HCT116 (cell line): ENCODE measurements at regions not wholly inside any gene's neighbourhood (a gene's known extent, or its start where the extent isn't known, plus 50 kb on each side); places are given as distances from the start of the nearest gene placed in this dataset.

ENCODE experiments used
- ATAC-seq: fragments of 200-7000 bp; cut with Tn5 transposase; 2 replicates; pipeline ENCODE4 v1.9.1; 2020; ENCODE audit warnings: mild to moderate bottlenecking, moderate library complexity
- BruUV-seq: library from RNA; stranded (reverse); fragments of 400-500 nt; replicated peaks from 2 replicates; lab custom pipeline; 2021; lab: Mats Ljungman, UMichigan
- CTCF ChIA-PET: fragments of 300-600 bp; sonication (Branson Sonifier 250); formaldehyde crosslinking; loops from one replicate; lab custom pipeline; 2021; ENCODE audit warnings: antibody characterized with exemption; lab: Charles Lee
- POLR2A ChIA-PET: fragments of 300-600, 350-600 bp; sonication (Branson Sonifier 250); formaldehyde crosslinking; loops from one replicate; lab custom pipeline; 2021; ENCODE audit warnings: antibody characterized with exemption; lab: Charles Lee
- RAD21 ChIA-PET, 2 experiments: fragments of 300-600 bp; sonication (Branson Sonifier 250); formaldehyde crosslinking; loops; one replicate each; lab custom pipeline; 2023; ENCODE audit warnings: low total read pairs in 2 of 2; ENCODE audit not compliant: uncharacterized antibody in 2 of 2, unreplicated experiment in 2 of 2, low non-redundant PET in 1 of 2; lab: Charles Lee
- DNase-seq: peaks from one replicate; pipeline ENCODE4 v3.0.0-alpha.2; 2010; ENCODE audit warnings: low read depth, low spot score
- H2AFZ ChIP-seq: fragments of 200-600 bp; shearing (Covaris generic), sonication (generic); 2 replicates; pipeline ENCODE4 v1.6.1; 2017; ENCODE audit warnings: low read depth, mixed run types, mixed read lengths, antibody characterized with exemption, low read length; ENCODE audit not compliant: poor library complexity, severe bottlenecking
- H3K27ac ChIP-seq: 2 replicates; pipeline ENCODE4 v1.5.1; 2012; ENCODE audit warnings: low read depth, low read length
- H3K27me3 ChIP-seq: fragments of 200-600 bp; sonication (generic); 2 replicates; pipeline ENCODE4 v1.6.1; 2016; ENCODE audit warnings: mixed run types, low read length, mixed read lengths; ENCODE audit not compliant: insufficient read depth
- H3K36me3 ChIP-seq, 2 experiments: fragments of 200-500 bp in 1 of 2; fragments of 200-600 bp in 1 of 2; sonication (Bioruptor generic) in 1 of 2; sonication (generic) in 1 of 2; 2 replicates each; pipeline versions ENCODE4 v1.5.1 to v1.6.1; 2014 to 2016; ENCODE audit warnings: low read length in 2 of 2, inconsistent platforms in 1 of 2, mixed read lengths in 1 of 2, mixed run types in 1 of 2; ENCODE audit not compliant: insufficient read depth in 2 of 2, control insufficient read depth in 1 of 2
- H3K4me1 ChIP-seq, 2 experiments: fragments of 200-600 bp in 1 of 2; sonication (generic) in 1 of 2; 2 replicates each; pipeline versions ENCODE4 v1.5.1 to v1.6.1; 2012 to 2017; ENCODE audit warnings: low read length in 2 of 2, inconsistent platforms in 1 of 2, mild to moderate bottlenecking in 1 of 2, mixed read lengths in 1 of 2, mixed run types in 1 of 2, moderate library complexity in 1 of 2; ENCODE audit not compliant: insufficient read depth in 2 of 2, control insufficient read depth in 1 of 2
- H3K4me2 ChIP-seq: fragments of 200-600 bp; sonication (generic); 2 replicates; pipeline ENCODE4 v1.6.1; 2017; ENCODE audit warnings: mixed run types, low read length, mixed read lengths
- H3K4me3 ChIP-seq, 2 experiments: fragments of 200-600 bp in 1 of 2; sonication (generic) in 1 of 2; replicated peaks in 1 of 2; 2 replicates each; pipeline ENCODE4 v1.5.1; 2011 to 2016; ENCODE audit warnings: low read length in 2 of 2, control low read depth in 1 of 2, low read depth in 1 of 2, mild to moderate bottlenecking in 1 of 2, mixed read lengths in 1 of 2, mixed run types in 1 of 2
- H3K79me2 ChIP-seq: fragments of 200-600 bp; sonication (generic); 2 replicates; pipeline ENCODE4 v1.6.1; 2017; ENCODE audit warnings: mild to moderate bottlenecking, mixed run types, low read length, moderate library complexity, mixed read lengths; ENCODE audit not compliant: insufficient read depth
- H3K9ac ChIP-seq: fragments of 200-600 bp; sonication (generic); 2 replicates; pipeline ENCODE4 v1.6.1; 2016; ENCODE audit warnings: low read length, mixed read lengths
- H3K9me2 ChIP-seq: fragments of 200-600 bp; sonication (generic), shearing (Covaris generic); 2 replicates; pipeline ENCODE4 v1.6.1; 2017; ENCODE audit warnings: mixed run types, mild to moderate bottlenecking, moderate library complexity; ENCODE audit not compliant: insufficient read depth
- H3K9me3 ChIP-seq, 2 experiments: fragments of 200-500 bp in 1 of 2; fragments of 200-600 bp in 1 of 2; sonication (Bioruptor generic) in 1 of 2; sonication (generic) in 1 of 2; 2 replicates each; pipeline ENCODE4 v1.6.1; 2014 to 2017; ENCODE audit warnings: low read length in 2 of 2, mixed read lengths in 2 of 2, inconsistent platforms in 1 of 2, low read depth in 1 of 2, mild to moderate bottlenecking in 1 of 2, mixed run types in 1 of 2, moderate library complexity in 1 of 2; ENCODE audit not compliant: control insufficient read depth in 1 of 2, insufficient read depth in 1 of 2
- H4K20me1 ChIP-seq: fragments of 200-600 bp; sonication (generic), shearing (Covaris generic); 2 replicates; pipeline ENCODE4 v1.6.1; 2017; ENCODE audit warnings: mixed run types, mild to moderate bottlenecking, moderate library complexity; ENCODE audit not compliant: insufficient read depth
- CBX3 ChIP-seq: IDR thresholded peaks from 2 replicates; pipeline ENCODE4 v1.6.1; 2012; ENCODE audit warnings: low read depth
- CEBPB ChIP-seq: IDR thresholded peaks from 2 replicates; pipeline ENCODE4 v1.6.1; 2012; ENCODE audit warnings: low read depth
- EGR1 ChIP-seq: IDR thresholded peaks from 2 replicates; pipeline ENCODE4 v1.6.1; 2012; ENCODE audit warnings: low read depth
- ELF1 ChIP-seq: IDR thresholded peaks from 2 replicates; pipeline ENCODE4 v1.6.1; 2012; ENCODE audit warnings: low read depth, borderline replicate concordance
- EZH2phosphoT487 ChIP-seq: fragments of 200-600 bp; IDR thresholded peaks from 2 replicates; pipeline ENCODE4 v1.6.1; 2018; ENCODE audit warnings: antibody characterized with exemption, borderline replicate concordance
- FOSL1 ChIP-seq: IDR thresholded peaks from 2 replicates; pipeline ENCODE4 v1.6.1; 2012; ENCODE audit warnings: low read depth
- POLR2A ChIP-seq: IDR thresholded peaks from 2 replicates; pipeline ENCODE4 v1.7.0; 2011; ENCODE audit warnings: borderline replicate concordance; ENCODE audit not compliant: insufficient read depth, insufficient read length; ENCODE audit errors: extremely low read depth
- RAD21 ChIP-seq: IDR thresholded peaks from 2 replicates; pipeline ENCODE4 v1.6.1; 2012; ENCODE audit warnings: low read depth, mild to moderate bottlenecking
- SP1 ChIP-seq: IDR thresholded peaks from 2 replicates; pipeline ENCODE4 v1.6.1; 2012; ENCODE audit warnings: low read depth
- SRF ChIP-seq: IDR thresholded peaks from 2 replicates; pipeline ENCODE4 v1.6.1; 2012; ENCODE audit warnings: low read depth
- YY1 ChIP-seq: IDR thresholded peaks from 2 replicates; pipeline ENCODE4 v1.6.1; 2011; ENCODE audit warnings: low read length, low read depth, moderate library complexity, mild to moderate bottlenecking; ENCODE audit not compliant: insufficient replicate concordance; ENCODE audit errors: extremely low read depth
- ZFX ChIP-seq: fragments of 450-650 bp; IDR thresholded peaks from 2 replicates; pipeline ENCODE4 v1.6.1; 2017
- intact Hi-C: fragments of 100-400 bp; cut with micrococcal nuclease; formaldehyde crosslinking; loops from 2 replicates; pipeline ENCODE4 v1.10.0; 2022
- TF ChIP-seq, protein P1 (sequence below): IDR thresholded peaks from 2 replicates; pipeline ENCODE4 v1.6.1; 2012; ENCODE audit warnings: low read depth
- TF ChIP-seq, protein P2 (sequence below): IDR thresholded peaks from 2 replicates; pipeline ENCODE4 v1.6.1; 2012
- TF ChIP-seq, protein P3 (sequence below): IDR thresholded peaks from 2 replicates; pipeline ENCODE4 v1.6.1; 2012

DNA sequence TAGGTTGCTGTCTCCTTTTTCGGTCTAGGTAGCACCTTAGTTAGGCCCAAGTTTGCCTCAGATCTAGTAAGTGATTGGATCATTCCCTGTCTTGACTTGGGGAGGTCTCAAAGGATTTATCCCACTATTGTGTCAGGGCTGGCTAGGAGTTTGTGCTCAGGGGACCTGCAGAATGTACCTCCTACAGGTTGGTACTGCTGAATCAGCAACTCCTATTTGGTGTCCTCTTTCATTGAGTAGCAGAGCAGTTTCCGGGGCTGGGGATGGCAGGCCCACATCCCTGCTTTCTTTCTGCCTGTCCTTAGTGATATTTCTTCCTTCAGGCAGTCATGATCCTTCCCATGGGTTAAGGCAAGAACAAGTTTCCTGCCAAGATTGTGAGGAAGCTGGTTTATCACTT is 192.9 kb upstream of the CCNH start:
- ATAC-seq (no peak), DNase-seq (no peak)
- no peaks in the 10 kb centered on the region for H3K36me3 ChIP-seq
- H3K4me2 ChIP-seq: no peak overlapping the region
- no peaks in the 10 kb centered on the region for H3K9me3 ChIP-seq
- TF ChIP-seq FOSL1 (no peak), CBX3 (no peak), YY1 (no peak)
- no peaks in the 10 kb centered on the region for H3K4me1 ChIP-seq
- BruUV-seq: no TSS peak
- no peak overlapping the region for H2AFZ ChIP-seq
- ChIA-PET RAD21 (no interaction called here), CTCF (no interaction called here), POLR2A (no interaction called here)
- H4K20me1 ChIP-seq: no peaks in the 10 kb centered on the region
- H3K27ac ChIP-seq: no peak overlapping the region
- H3K9me2 ChIP-seq: no peaks in the 10 kb centered on the region
- intact Hi-C loops: no loop called here
- H3K79me2 ChIP-seq: no peaks in the 10 kb centered on the region
- no peak overlapping the region for H3K4me3 ChIP-seq
- no peak overlapping the region for H3K9ac ChIP-seq
- no peaks in the 10 kb centered on the region for H3K27me3 ChIP-seq

DNA sequence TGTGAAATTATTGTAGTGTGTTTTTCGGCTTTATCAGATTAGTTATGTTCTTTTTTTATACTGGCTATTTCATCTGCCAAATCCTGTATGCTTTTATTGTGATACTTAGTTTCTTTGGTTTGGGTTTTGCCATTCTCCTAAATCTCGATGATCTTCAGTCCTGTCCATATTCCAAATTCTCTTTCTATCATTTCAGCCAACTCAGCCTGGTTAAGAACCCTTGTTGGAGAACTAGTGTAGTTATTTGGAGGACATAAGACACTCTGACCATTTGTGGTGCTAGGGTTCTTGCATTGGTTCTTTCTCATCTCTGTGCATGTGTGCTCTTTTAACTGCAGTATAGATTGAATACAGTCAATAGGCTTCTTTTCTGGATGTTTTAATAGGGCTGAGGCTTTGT is 187.0 kb upstream of the CCNH start:
- Histone ChIP-seq H3K4me3 (no peak overlapping the region), H3K27ac (no peak overlapping the region), H3K4me1 (no peaks in the 10 kb centered on the region), H3K9me2 (no peaks in the 10 kb centered on the region), H3K9me3 (no peaks in the 10 kb centered on the region), H3K4me2 (no peak overlapping the region), H3K79me2 (no peaks in the 10 kb centered on the region), H3K36me3 (no peaks in the 10 kb centered on the region), H3K27me3 (no peaks in the 10 kb centered on the region), H4K20me1 (no peaks in the 10 kb centered on the region), H2AFZ (no peak overlapping the region), H3K9ac (no peak overlapping the region)
- ATAC-seq (no peak), DNase-seq (no peak)
- CTCF ChIA-PET: no interaction called here
- POLR2A ChIA-PET: no interaction called here
- no TSS peak for BruUV-seq
- TF ChIP-seq POLR2A (no peak), CEBPB (no peak), EGR1 (no peak), RAD21 (no peak), ELF1 (no peak), SRF (no peak), SP1 (no peak), EZH2phosphoT487 (no peak), ZFX (no peak)
- TF ChIP-seq, protein P1, sequence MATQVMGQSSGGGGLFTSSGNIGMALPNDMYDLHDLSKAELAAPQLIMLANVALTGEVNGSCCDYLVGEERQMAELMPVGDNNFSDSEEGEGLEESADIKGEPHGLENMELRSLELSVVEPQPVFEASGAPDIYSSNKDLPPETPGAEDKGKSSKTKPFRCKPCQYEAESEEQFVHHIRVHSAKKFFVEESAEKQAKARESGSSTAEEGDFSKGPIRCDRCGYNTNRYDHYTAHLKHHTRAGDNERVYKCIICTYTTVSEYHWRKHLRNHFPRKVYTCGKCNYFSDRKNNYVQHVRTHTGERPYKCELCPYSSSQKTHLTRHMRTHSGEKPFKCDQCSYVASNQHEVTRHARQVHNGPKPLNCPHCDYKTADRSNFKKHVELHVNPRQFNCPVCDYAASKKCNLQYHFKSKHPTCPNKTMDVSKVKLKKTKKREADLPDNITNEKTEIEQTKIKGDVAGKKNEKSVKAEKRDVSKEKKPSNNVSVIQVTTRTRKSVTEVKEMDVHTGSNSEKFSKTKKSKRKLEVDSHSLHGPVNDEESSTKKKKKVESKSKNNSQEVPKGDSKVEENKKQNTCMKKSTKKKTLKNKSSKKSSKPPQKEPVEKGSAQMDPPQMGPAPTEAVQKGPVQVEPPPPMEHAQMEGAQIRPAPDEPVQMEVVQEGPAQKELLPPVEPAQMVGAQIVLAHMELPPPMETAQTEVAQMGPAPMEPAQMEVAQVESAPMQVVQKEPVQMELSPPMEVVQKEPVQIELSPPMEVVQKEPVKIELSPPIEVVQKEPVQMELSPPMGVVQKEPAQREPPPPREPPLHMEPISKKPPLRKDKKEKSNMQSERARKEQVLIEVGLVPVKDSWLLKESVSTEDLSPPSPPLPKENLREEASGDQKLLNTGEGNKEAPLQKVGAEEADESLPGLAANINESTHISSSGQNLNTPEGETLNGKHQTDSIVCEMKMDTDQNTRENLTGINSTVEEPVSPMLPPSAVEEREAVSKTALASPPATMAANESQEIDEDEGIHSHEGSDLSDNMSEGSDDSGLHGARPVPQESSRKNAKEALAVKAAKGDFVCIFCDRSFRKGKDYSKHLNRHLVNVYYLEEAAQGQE: no peak
- TF ChIP-seq, protein P2, sequence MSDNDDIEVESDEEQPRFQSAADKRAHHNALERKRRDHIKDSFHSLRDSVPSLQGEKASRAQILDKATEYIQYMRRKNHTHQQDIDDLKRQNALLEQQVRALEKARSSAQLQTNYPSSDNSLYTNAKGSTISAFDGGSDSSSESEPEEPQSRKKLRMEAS: no peak
- TF ChIP-seq, protein P3, sequence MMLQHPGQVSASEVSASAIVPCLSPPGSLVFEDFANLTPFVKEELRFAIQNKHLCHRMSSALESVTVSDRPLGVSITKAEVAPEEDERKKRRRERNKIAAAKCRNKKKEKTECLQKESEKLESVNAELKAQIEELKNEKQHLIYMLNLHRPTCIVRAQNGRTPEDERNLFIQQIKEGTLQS: no peak
- RAD21 ChIA-PET: no interaction called here
- intact Hi-C loops: loop anchor here (5.0 kb wide), 1 partner anchor 47 kb away; no protein-coding TSS in a partner anchor
